Uterus (tissue), 3 donors: ENCODE measurements at regions not wholly inside any gene's neighbourhood (a gene's known extent, or its start where the extent isn't known, plus 50 kb on each side); places are given as distances from the start of the nearest gene placed in this dataset.

Source experiments
- DNase-seq, 2 donors: peaks; one replicate each; pipeline ENCODE4 v3.0.0-alpha.2; 2019 to 2020
- H3K27ac ChIP-seq, 2 donors: fragments of 200-600 bp; sonication (generic); 1 replicate in 1 of 2; 2 replicates in 1 of 2; pipeline ENCODE4 v1.5.1; 2016 to 2018
- H3K27me3 ChIP-seq, 2 donors: fragments of 200-600 bp; sonication (generic); one replicate each; pipeline ENCODE4 v1.5.1; 2018 to 2019; ENCODE audit warnings: control low read depth in 1 of 2
- H3K36me3 ChIP-seq, 2 donors: fragments of 200-600 bp; sonication (generic); one replicate each; pipeline ENCODE4 v1.5.1; 2019; ENCODE audit warnings: control low read depth in 1 of 2
- H3K4me1 ChIP-seq, 2 donors: fragments of 200-600 bp; sonication (generic); one replicate each; pipeline ENCODE4 v1.5.1; 2018 to 2019; ENCODE audit warnings: control low read depth in 1 of 2
- H3K4me3 ChIP-seq, 2 donors: fragments of 200-600 bp; sonication (generic); 1 replicate in 1 of 2; 2 replicates in 1 of 2; pipeline ENCODE4 v1.5.1; 2018 to 2019; ENCODE audit warnings: mild to moderate bottlenecking in 1 of 2
- H3K9me3 ChIP-seq, 2 donors: fragments of 200-600 bp; sonication (generic); one replicate each; pipeline ENCODE4 v1.5.1; 2019; ENCODE audit warnings: control low read depth in 1 of 2
- CTCF ChIP-seq, 4 experiments: fragments of 200-600 bp in 2 of 4; fragments of 450-650 bp in 2 of 4; sonication (generic) in 2 of 4; IDR thresholded peaks; one replicate each; pipeline ENCODE4 v1.5.1; 2016 to 2019; ENCODE audit warnings: antibody characterized with exemption in 4 of 4, mild to moderate bottlenecking in 2 of 4, moderate library complexity in 1 of 4
- POLR2A ChIP-seq, 2 donors: fragments of 450-650 bp; IDR thresholded peaks; one replicate each; pipeline ENCODE4 v1.6.1; 2016; ENCODE audit warnings: antibody characterized with exemption in 2 of 2, mild to moderate bottlenecking in 1 of 2, moderate library complexity in 1 of 2
- intact Hi-C: fragments of 100-400 bp; cut with DNase I; formaldehyde crosslinking; loops from one replicate; pipeline ENCODE4 v1.15.1; 2023; ENCODE audit warnings: low total_unique reads
- donor health status: DM: yes; HTN: yes; CAD: no.

- Histone ChIP-seq H3K27me3 (no peaks in the 10 kb centered on the region), H3K4me1 (no peaks in the 10 kb centered on the region), H3K9me3 (no peaks in the 10 kb centered on the region), H3K27ac (no peak overlapping the region), H3K4me3 (no peak overlapping the region), H3K36me3 (no peaks in the 10 kb centered on the region)
- TF ChIP-seq POLR2A (IDR thresholded peaks at IDR 0.05), result no peak
- intact Hi-C loops, result no loop called here
- DNase-seq, result no peak
Measured at GRCh38 chr1:238419209-238419608, 528.5 kb upstream of the ZP4 start.

- H3K4me1 ChIP-seq, result no peaks in the 10 kb centered on the region
- TF ChIP-seq POLR2A (IDR thresholded peaks at IDR 0.05) (no peak), CTCF (IDR thresholded peaks at IDR 0.05) (no peak)
- no peaks in the 10 kb centered on the region for H3K36me3 ChIP-seq
- intact Hi-C loops, result no loop called here
- H3K27ac ChIP-seq, result no peak overlapping the region
- H3K9me3 ChIP-seq, result no peaks in the 10 kb centered on the region
- H3K27me3 ChIP-seq, result no peaks in the 10 kb centered on the region
- H3K4me3 ChIP-seq, result no peak overlapping the region
- DNase-seq, result no peak
Measured at GRCh38 chr1:238409932-238410331, 519.2 kb upstream of the ZP4 start.

GRCh38 chr1:238409191-238409850 is 518.6 kb upstream of the ZP4 start:
- DNase-seq, result no peak
- no peak overlapping the region for H3K4me3 ChIP-seq
- H3K27me3 ChIP-seq, result no peaks in the 10 kb centered on the region
- no peaks in the 10 kb centered on the region for H3K9me3 ChIP-seq
- no peaks in the 10 kb centered on the region for H3K36me3 ChIP-seq
- TF ChIP-seq CTCF (IDR thresholded peaks at IDR 0.05) (no peak), POLR2A (IDR thresholded peaks at IDR 0.05) (no peak)
- no peaks in the 10 kb centered on the region for H3K4me1 ChIP-seq
- H3K27ac ChIP-seq, result no peak overlapping the region
- intact Hi-C loops, result no loop called here

GRCh38 chr1:238408737-238409136 is 518.0 kb upstream of the ZP4 start:
- intact Hi-C loops, result no loop called here
- no peak for DNase-seq
- H3K4me3 ChIP-seq, result no peak overlapping the region
- no peaks in the 10 kb centered on the region for H3K36me3 ChIP-seq
- H3K27ac ChIP-seq, result no peak overlapping the region
- H3K4me1 ChIP-seq, result no peaks in the 10 kb centered on the region
- H3K9me3 ChIP-seq, result no peaks in the 10 kb centered on the region
- no peak for TF ChIP-seq CTCF (IDR thresholded peaks at IDR 0.05)
- no peak for TF ChIP-seq POLR2A (IDR thresholded peaks at IDR 0.05)
- H3K27me3 ChIP-seq, result no peaks in the 10 kb centered on the region

GRCh38 chr1:238406098-238406860 is 515.6 kb upstream of the ZP4 start:
- H3K9me3 ChIP-seq, result no peaks in the 10 kb centered on the region
- H3K4me3 ChIP-seq, result no peak overlapping the region
- no peaks in the 10 kb centered on the region for H3K27me3 ChIP-seq
- H3K4me1 ChIP-seq, result no peaks in the 10 kb centered on the region
- no peaks in the 10 kb centered on the region for H3K36me3 ChIP-seq
- TF ChIP-seq POLR2A (IDR thresholded peaks at IDR 0.05) (no peak), CTCF (IDR thresholded peaks at IDR 0.05) (no peak)
- intact Hi-C loops, result no loop called here
- no peak overlapping the region for H3K27ac ChIP-seq
- DNase-seq, result no peak
